Right atrium auricular region (tissue), 2 donors: ENCODE measurements at regions not wholly inside any gene's neighbourhood (a gene's known extent, or its start where the extent isn't known, plus 50 kb on each side); places are given as distances from the start of the nearest gene placed in this dataset.

ENCODE experiments used
- DNase-seq: peaks from one replicate; pipeline ENCODE4 v3.0.0-alpha.2; 2019; ENCODE audit warnings: low spot score
- H3K27ac ChIP-seq, 2 donors: fragments of 200-600 bp; sonication (generic); 1 replicate in 1 of 2; 2 replicates in 1 of 2; pipeline ENCODE4 v1.5.1; 2016 to 2019
- H3K27me3 ChIP-seq, 2 donors: fragments of 200-600 bp; sonication (generic); one replicate each; pipeline versions ENCODE4 v1.5.1 to v1.6.0; 2017 to 2019
- H3K36me3 ChIP-seq: fragments of 200-600 bp; sonication (generic); one replicate; pipeline ENCODE4 v1.5.1; 2016
- H3K4me1 ChIP-seq, 2 donors: fragments of 200-600 bp; sonication (generic); one replicate each; pipeline versions ENCODE4 v1.5.1 to v1.6.0; 2017 to 2019
- H3K4me3 ChIP-seq, 2 donors: fragments of 200-600 bp; sonication (generic); 1 replicate in 1 of 2; 2 replicates in 1 of 2; pipeline ENCODE4 v1.5.1; 2017 to 2019; ENCODE audit warnings: mild to moderate bottlenecking in 1 of 2, moderate library complexity in 1 of 2
- H3K9me3 ChIP-seq, 2 donors: fragments of 200-600 bp; sonication (generic); one replicate each; pipeline ENCODE4 v1.5.1; 2019
- TF ChIP-seq, protein P1 (sequence below), 2 donors: fragments of 200-600 bp; sonication (generic); IDR thresholded peaks; one replicate each; pipeline ENCODE4 v1.5.1; 2019; ENCODE audit warnings: antibody characterized with exemption in 2 of 2

DNA sequence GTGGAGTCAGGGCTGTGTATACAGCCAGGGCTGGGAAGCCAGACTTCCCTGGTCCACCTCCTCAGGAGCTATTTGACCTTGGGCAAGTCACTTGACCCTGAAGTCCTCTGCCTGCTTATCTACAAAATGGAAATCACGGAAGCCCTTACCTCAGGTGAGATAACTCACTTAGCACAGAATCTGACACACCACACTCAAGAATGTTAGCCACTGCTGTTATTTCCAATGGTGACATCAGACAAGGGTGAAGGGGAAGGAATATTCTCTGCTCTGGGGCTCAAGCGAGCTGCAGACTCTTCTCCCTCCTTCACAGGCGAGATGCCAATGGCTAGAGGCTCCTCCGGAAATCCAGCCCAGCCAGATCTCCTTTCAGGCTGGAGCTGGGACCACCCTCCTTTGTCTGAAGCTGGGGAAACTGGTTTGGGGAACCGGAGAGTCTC lies 189.6 kb downstream of the HAUS1 start:
- TF ChIP-seq, protein P1, sequence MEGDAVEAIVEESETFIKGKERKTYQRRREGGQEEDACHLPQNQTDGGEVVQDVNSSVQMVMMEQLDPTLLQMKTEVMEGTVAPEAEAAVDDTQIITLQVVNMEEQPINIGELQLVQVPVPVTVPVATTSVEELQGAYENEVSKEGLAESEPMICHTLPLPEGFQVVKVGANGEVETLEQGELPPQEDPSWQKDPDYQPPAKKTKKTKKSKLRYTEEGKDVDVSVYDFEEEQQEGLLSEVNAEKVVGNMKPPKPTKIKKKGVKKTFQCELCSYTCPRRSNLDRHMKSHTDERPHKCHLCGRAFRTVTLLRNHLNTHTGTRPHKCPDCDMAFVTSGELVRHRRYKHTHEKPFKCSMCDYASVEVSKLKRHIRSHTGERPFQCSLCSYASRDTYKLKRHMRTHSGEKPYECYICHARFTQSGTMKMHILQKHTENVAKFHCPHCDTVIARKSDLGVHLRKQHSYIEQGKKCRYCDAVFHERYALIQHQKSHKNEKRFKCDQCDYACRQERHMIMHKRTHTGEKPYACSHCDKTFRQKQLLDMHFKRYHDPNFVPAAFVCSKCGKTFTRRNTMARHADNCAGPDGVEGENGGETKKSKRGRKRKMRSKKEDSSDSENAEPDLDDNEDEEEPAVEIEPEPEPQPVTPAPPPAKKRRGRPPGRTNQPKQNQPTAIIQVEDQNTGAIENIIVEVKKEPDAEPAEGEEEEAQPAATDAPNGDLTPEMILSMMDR (IDR thresholded peaks at IDR 0.05) = no peak
- H3K27ac ChIP-seq = no peak overlapping the region
- H3K27me3 ChIP-seq = no peaks in the 10 kb centered on the region
- H3K36me3 ChIP-seq = no peaks in the 10 kb centered on the region
- DNase-seq = no peak
- H3K9me3 ChIP-seq = no peaks in the 10 kb centered on the region
- H3K4me1 ChIP-seq = no peaks in the 10 kb centered on the region
- no peak overlapping the region for H3K4me3 ChIP-seq

- TF ChIP-seq, protein P1 (IDR thresholded peaks at IDR 0.05) = no peak
Measured at GRCh38 chr18:46294318-46294717, 190.1 kb downstream of the HAUS1 start.

GRCh38 chr18:46294751-46295150 lies 190.6 kb downstream of the HAUS1 start:
- H3K4me1 ChIP-seq = no peaks in the 10 kb centered on the region
- no peaks in the 10 kb centered on the region for H3K27me3 ChIP-seq
- H3K27ac ChIP-seq = no peak overlapping the region
- H3K36me3 ChIP-seq = no peaks in the 10 kb centered on the region
- no peak for DNase-seq
- H3K9me3 ChIP-seq = no peaks in the 10 kb centered on the region
- H3K4me3 ChIP-seq = no peak overlapping the region
- TF ChIP-seq, protein P1 (IDR thresholded peaks at IDR 0.05) = no peak

More at GRCh38 chr18:46294318-46294717, 190.1 kb downstream of the HAUS1 start:
- Histone ChIP-seq H3K4me3 (no peak overlapping the region), H3K27ac (no peak overlapping the region), H3K27me3 (no peaks in the 10 kb centered on the region), H3K9me3 (no peaks in the 10 kb centered on the region), H3K4me1 (no peaks in the 10 kb centered on the region), H3K36me3 (no peaks in the 10 kb centered on the region)
- DNase-seq = no peak

DNA sequence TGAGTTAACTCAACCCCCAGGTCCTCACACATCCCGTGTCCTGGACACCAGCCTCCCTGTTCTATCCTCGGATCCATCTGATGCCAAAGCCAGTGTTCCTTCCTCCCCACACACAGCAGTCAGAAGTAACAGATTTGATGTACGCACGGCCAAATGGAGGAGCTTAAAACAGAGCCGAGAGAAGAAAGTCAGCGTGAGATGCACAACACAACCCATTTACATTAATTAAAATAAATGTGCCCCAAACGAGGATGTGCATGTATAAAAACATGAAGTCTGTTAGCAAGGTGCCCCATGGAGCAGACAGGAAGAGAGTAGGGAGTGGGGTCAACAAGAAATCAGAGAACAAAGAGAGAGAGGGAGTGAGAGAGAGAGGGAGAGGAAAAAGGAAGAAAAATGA lies 191.2 kb downstream of the HAUS1 start:
- Histone ChIP-seq H3K36me3 (no peaks in the 10 kb centered on the region), H3K9me3 (no peaks in the 10 kb centered on the region), H3K4me3 (no peak overlapping the region), H3K27me3 (no peaks in the 10 kb centered on the region), H3K4me1 (no peaks in the 10 kb centered on the region), H3K27ac (no peak overlapping the region)
- TF ChIP-seq, protein P1 (IDR thresholded peaks at IDR 0.05) = no peak
- DNase-seq = no peak

DNA sequence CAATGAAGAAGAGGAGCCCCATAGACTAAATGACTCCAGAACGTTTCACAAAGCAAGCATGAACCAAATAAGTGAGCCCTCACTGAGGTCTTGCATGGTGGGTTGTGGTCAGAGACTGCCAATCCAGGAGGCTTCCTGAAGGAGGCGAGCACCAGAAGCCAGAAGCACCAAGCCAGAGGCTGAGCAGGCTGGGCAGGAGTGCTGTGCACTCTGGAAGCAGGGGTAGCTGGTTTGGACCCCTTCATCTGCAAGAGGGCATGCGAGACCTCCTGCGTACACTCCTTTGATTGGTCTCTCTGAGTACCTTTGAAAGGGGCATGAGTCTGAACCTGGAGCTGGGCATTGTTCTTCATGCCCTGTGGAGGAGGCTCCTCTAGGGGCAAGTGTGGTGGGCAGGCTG lies 192.5 kb downstream of the HAUS1 start:
- H3K4me1 ChIP-seq = no peaks in the 10 kb centered on the region
- H3K27me3 ChIP-seq = no peaks in the 10 kb centered on the region
- no peaks in the 10 kb centered on the region for H3K36me3 ChIP-seq
- no peak overlapping the region for H3K4me3 ChIP-seq
- no peak overlapping the region for H3K27ac ChIP-seq
- no peaks in the 10 kb centered on the region for H3K9me3 ChIP-seq
- TF ChIP-seq, protein P1 (IDR thresholded peaks at IDR 0.05) = no peak
- DNase-seq = no peak

- Histone ChIP-seq H3K27me3 (no peaks in the 10 kb centered on the region), H3K27ac (no peak overlapping the region), H3K36me3 (no peaks in the 10 kb centered on the region), H3K9me3 (no peaks in the 10 kb centered on the region), H3K4me1 (no peaks in the 10 kb centered on the region), H3K4me3 (no peak overlapping the region)
- TF ChIP-seq, protein P1 (IDR thresholded peaks at IDR 0.05) = no peak
- DNase-seq = no peak
Measured at GRCh38 chr18:46297124-46297523, 192.9 kb downstream of the HAUS1 start.
